ENCODE measurements at regions not wholly inside any gene's neighbourhood (a gene's known extent, or its start where the extent isn't known, plus 50 kb on each side); places are given as distances from the start of the nearest gene placed in this dataset. TPM values are rescaled to one million over a fixed set of nuclear protein-coding genes. Genes with fewer than 3 reads are reported as not detected.
"Not testable (repeated sequence)": the region's sequence is repeated elsewhere in the genome, so short reads cannot be mapped to it uniquely, and the experiment has no call there.

DNA sequence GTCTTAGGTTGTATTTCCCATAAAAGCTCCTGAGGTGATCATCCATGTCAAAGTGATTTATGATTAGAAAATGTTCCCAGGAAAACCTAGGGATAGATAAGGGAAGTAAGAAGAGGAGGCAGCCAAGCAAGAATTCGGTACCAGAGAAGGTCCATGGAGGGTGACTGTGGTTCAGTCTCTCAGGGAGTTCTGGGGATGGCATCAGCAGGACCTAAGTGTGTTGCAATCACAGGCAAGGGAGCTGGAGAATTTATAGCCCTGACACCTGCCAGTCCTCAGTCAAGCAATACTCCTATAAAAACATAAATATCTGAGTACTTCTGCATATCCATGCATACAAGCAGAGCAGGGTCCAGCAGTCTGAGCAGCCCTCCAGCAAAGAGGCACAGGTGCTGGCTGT is 95.6 kb upstream of the TOPAZ1 start:
- DNase-seq = no peak

DNA sequence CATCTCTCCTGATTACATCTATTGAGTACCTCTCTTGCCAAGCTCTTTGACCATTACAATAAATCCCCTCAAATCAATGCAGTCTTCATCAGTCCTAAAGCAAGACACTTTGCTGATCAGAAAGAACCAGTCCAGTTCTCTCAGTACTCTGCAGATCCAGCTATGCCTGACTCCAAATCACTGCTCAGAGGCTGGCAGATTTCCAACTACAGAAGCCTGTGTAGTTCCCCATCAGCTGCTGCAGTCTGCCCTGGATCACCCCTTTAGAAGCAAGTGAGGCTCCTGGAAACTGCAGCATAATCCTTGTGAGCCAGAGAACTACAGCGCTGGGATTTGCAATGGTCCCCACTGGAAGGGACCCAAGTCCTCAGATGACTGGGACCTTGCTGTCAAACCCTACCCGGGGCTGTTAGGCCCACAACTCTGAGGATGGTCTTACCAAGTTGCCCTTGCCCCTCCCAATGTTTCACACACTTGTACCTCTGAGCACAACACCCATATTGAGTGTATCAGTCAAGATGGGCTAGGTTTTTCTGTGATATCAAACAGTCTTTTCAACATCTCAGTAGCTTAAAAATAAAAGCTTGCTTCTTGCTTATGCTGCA is 81.9 kb upstream of the TOPAZ1 start:
- no peak for DNase-seq

DNA sequence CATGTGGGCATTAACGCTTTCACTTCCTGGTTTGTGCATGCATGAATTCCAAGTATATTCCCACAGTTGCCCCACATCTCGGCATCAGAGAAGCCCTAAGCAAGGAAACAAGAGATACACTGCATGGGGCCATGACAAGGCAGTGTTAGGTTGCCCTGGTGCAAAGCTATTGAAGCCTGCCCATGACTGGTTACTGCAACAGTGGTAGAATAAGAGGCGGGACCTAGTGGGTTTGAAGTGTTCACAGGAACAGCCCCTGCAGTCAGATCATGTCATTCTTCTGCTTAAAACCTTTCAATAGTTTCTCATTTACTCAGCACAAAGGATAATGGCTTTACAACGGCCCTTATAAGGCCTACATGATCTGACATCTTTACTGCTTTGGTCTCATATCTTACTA is 80.9 kb upstream of the TOPAZ1 start:
- DNase-seq = no peak

DNA sequence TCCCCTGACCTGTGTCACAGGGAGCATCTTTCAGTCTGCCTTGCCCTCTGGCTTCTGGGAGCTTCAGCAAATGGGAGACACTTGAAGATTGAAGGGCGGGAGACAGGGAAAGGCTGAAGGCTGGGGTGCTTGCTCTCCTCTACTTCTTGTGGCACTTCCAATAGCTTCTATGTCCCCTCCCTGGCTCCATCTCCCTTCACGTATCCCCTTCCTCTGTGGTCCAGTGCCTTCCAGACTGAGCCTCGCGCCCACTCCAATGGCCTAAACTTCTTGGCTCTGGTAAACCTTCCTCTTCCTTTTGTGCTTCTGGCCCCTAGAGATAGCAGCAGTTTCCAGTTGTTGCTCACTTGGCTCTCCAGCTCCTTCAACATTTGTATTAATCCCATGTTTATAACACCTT is 69.8 kb upstream of the TOPAZ1 start:
- no peak for DNase-seq

DNA sequence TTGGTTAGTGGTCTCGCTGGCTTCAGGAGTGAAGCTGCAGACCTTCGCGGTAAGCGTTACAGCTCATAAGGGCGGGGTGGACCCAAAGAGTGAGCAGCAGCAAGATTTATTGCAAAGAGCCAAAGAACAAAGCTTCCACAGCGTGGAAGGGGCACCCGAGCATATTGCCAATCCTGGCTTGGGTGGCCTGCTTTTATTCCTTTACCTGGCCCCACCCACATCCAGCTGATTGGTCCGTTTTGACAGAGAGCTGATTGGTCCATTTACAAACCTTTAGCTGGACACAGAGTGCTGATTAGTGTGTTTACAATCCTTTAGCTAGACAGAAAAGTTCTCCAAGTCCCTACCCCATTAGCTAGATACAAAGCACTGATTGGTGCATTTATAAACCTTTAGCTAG is 69.0 kb upstream of the TOPAZ1 start:
- DNase-seq = not testable (repeated sequence)

DNA sequence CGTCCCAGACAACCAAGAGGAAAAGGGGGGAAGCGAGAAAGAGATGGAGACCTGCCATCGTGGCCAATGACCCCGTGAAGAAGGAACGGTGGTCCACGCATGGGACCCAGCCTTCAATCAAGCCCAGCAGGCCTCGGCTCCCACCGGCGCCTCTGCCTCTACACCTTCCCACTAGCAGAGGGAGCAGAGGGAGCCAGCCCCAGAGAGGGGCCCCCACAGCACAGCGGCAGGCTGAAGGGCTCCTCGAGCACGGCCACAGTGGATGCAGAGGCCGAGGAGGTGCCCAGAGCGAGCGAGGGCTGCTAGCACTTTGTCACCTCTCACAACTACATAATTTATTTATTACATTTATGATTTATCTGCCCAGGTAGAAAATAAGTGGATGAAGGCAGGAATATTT is 68.4 kb upstream of the TOPAZ1 start:
- DNase-seq = no peak

DNA sequence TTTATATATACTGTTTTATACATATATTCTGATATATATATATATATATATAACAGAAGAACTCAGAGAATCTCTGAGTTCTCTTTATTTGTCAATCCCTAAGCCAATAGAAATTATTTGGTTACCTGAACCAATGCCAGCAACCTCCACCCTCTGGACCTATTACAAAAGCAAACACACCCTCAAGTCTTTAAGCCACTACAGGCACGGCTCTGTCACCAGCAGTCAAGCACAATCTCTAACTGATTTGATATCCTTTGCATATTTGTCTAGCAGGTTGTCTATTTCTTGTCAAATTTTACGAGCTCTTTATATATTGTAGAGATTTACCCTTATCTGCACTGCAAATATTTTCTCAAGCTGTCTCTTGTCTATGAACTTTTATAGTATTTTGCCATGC is 66.6 kb upstream of the TOPAZ1 start:
- DNase-seq = no peak

DNA sequence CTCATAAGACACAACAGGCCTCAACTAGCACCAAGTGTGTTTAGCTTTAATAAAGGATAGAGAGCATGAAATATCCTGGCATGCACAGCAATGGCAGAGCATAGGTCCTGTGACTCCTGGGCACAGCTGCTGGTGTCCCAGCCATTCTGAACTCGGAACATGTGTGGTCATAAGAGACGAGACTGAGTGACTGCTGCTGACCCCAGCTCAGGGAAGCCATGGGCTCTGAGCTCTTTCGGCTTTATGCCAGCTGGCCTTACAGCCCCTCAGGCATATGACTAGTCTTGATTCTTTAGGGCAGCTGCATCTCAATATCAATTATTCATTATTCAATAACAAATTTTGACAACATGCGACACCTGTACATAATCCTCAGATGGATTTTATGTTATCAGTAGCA is 62.4 kb upstream of the TOPAZ1 start:
- no peak for DNase-seq

DNA sequence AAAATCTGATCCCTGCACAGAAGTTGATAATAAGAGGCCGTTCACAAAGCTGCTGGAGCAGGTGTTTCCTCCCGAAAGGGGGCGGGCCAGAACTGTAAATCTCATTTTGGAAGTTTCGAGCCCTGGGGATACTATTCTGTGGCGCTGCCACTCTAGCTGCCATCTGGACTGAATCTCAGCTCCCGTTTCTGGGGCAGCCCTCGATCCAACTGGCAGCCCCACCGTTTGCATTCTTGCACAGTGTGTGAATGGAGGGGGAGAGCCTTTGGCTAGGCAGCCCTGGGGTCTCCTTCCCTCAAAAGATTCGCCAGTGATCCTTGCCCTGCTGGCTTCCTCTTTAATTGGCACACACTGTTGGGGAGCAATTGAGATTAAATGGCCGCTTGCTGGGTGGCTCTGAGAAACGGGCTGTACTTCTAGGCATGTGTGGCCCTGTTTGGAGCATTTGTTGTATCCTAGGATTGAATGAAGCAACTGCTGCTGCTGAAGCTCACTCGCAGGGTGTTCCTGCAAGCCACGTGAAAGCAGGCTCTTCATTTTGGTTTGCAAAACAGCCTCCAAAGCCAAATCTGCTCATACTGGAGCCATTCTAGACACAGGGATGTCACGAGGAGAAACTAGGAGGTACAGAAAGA is 57.2 kb upstream of the TOPAZ1 start:
- DNase-seq = peak; percentile 47

DNA sequence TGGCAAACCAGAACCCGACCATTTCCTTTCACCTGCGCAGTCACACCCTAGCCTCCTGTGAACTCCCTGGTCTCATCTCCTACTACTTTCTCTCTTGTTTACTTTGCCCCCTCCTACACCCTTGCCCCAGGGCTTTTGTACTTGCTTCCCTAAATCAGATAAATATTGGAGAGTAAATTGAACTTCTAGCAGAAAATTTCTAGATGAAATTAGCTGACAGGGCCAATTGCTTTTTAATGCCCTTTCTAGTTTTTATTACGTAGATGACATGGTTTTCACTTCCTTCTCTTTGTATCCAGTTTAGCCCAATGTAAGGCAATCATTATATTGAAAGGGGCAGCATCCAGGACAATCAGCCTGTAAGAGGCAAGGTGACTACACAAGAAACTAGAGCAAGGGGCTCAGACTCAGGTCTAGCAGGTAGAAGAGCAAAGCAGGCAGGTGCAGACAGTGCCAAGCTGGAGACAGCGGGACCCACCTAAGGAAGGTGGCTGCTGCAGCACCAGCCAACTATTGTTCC is 56.2 kb upstream of the TOPAZ1 start:
- DNase-seq = no peak

DNA sequence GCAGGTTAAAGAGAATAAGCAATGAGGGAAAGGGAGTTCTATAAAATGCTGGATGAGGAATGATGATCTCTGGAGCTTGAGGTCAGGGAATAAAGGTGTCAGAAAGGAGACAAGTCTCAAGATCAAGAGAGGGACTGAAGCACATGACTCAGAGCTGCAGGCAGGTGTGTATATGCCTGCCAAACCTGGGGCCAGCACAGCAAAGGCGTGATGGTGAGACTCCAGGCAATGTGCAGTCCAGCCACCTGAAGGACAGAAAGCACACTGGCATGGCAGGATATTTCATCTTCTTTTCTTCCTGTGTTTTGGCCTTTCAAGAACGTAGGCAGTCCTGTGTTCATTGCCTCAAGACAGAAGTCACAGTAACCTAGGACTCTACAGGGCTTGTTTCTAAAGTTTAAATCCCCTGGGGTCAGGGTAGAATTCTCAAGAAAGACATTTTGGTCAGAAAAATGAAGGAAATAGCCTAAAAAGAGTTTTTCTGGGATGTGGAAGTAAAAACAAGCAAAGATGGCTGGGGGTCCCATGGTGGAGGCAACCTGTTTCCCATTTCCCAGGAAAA is 55.5 kb upstream of the TOPAZ1 start:
- DNase-seq = no peak

DNA sequence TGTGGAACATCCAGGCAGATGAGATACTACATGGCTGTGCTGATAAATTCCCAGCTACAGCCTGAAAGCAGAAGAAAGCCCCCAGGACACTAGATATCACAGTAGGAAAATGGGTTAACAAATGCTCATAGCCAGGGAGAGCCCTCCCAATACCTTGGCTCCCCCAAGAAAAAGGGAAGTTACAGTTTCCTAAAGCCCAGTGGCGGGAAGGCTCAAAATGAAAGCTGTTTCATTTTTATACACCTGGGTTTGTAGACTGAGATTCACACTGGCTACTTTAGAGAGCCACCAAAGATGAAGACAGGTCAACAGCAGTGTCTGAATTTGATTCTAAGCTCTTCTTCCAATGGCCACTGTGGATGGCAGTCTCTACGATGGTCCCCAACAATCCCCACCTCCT is 55.0 kb upstream of the TOPAZ1 start:
- DNase-seq = no peak

Small RNA genes lying in the stretch of these regions (small RNA-seq; reads per million reads assigned to genes)
- 11.3 reads per million, percentile 92 among the genes with 10 or more reads in this experiment for gene MIR138-1
- not detected for gene RNU6-367P

Measured in occipital lobe (tissue), 2 donors.